ENCODE measurements at regions not wholly inside any gene's neighbourhood (a gene's known extent, or its start where the extent isn't known, plus 50 kb on each side); places are given as distances from the start of the nearest gene placed in this dataset.

DNA sequence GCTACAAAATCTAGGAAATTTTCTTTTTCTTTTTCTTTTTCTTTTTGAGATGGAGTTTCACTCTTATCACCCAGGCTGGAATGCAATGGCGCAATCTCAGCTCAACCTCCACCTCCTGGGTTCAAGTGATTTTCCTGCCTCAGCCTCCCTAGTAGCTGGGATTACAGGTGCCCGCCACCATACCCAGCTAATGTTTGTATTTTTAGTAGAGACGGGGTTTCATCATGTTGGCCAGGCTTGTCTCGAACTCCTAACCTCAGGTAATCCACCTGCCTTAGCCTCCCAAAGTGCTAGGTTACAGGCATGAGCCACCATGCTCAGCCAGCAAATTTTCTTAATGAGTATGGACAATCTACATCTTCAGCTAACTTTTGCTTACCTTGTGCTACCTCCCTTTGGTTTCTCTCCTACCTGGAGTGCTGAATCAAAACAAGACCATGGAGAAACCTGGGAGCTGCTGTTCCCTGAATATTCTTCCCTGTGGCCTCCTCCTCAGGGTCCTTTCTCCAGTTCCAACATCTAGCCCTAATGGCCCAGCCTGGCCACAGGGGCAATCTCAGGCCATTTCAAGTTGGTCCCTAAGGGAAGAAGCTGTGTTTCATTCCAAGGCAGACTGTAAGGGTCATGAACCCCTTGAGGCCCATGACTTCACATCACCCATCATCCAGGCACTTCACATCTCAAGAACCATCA is 74.6 kb upstream of the EGLN3 start:
- no peaks in the 10 kb centered on the region for H3K36me3 ChIP-seq (ENCODE audit: insufficient read depth, low read length)
- no peak overlapping the region for H3K9ac ChIP-seq (ENCODE audit: low read length)
- no peaks in the 10 kb centered on the region for H4K20me1 ChIP-seq (ENCODE audit: insufficient read depth)
- H3F3A ChIP-seq (ENCODE audit: insufficient read depth, low read length, poor library complexity, severe bottlenecking) = no peaks in the 10 kb centered on the region
- no peak overlapping the region for H2AFZ ChIP-seq (ENCODE audit: low read depth, low read length)
- H3K9me3 ChIP-seq (ENCODE audit: low read length) = no peaks in the 10 kb centered on the region
- no peaks in the 10 kb centered on the region for H3K27me3 ChIP-seq (ENCODE audit: insufficient read depth, low read depth, low read length)
- no peak overlapping the region for H3K4me3 ChIP-seq (ENCODE audit: low read length)
- H3K4me2 ChIP-seq (ENCODE audit: low read length) = no peak overlapping the region
- TF ChIP-seq POLR2AphosphoS5 (IDR thresholded peaks at IDR 0.05) (no peak), EZH2 (IDR thresholded peaks at IDR 0.05; ENCODE audit: borderline replicate concordance, insufficient read depth, low read length, poor library complexity, severe bottlenecking) (no peak), MXI1 (conservative IDR thresholded peaks at IDR 0.05; ENCODE audit: poor library complexity, severe bottlenecking) (no peak), TAF1 (IDR thresholded peaks at IDR 0.05; ENCODE audit: low read depth) (no peak), RAD21 (conservative IDR thresholded peaks at IDR 0.05) (no peak)
- TF ChIP-seq, protein P1, sequence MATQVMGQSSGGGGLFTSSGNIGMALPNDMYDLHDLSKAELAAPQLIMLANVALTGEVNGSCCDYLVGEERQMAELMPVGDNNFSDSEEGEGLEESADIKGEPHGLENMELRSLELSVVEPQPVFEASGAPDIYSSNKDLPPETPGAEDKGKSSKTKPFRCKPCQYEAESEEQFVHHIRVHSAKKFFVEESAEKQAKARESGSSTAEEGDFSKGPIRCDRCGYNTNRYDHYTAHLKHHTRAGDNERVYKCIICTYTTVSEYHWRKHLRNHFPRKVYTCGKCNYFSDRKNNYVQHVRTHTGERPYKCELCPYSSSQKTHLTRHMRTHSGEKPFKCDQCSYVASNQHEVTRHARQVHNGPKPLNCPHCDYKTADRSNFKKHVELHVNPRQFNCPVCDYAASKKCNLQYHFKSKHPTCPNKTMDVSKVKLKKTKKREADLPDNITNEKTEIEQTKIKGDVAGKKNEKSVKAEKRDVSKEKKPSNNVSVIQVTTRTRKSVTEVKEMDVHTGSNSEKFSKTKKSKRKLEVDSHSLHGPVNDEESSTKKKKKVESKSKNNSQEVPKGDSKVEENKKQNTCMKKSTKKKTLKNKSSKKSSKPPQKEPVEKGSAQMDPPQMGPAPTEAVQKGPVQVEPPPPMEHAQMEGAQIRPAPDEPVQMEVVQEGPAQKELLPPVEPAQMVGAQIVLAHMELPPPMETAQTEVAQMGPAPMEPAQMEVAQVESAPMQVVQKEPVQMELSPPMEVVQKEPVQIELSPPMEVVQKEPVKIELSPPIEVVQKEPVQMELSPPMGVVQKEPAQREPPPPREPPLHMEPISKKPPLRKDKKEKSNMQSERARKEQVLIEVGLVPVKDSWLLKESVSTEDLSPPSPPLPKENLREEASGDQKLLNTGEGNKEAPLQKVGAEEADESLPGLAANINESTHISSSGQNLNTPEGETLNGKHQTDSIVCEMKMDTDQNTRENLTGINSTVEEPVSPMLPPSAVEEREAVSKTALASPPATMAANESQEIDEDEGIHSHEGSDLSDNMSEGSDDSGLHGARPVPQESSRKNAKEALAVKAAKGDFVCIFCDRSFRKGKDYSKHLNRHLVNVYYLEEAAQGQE (IDR thresholded peaks at IDR 0.05; ENCODE audit: borderline replicate concordance) = no peak
- TF ChIP-seq, protein P2, sequence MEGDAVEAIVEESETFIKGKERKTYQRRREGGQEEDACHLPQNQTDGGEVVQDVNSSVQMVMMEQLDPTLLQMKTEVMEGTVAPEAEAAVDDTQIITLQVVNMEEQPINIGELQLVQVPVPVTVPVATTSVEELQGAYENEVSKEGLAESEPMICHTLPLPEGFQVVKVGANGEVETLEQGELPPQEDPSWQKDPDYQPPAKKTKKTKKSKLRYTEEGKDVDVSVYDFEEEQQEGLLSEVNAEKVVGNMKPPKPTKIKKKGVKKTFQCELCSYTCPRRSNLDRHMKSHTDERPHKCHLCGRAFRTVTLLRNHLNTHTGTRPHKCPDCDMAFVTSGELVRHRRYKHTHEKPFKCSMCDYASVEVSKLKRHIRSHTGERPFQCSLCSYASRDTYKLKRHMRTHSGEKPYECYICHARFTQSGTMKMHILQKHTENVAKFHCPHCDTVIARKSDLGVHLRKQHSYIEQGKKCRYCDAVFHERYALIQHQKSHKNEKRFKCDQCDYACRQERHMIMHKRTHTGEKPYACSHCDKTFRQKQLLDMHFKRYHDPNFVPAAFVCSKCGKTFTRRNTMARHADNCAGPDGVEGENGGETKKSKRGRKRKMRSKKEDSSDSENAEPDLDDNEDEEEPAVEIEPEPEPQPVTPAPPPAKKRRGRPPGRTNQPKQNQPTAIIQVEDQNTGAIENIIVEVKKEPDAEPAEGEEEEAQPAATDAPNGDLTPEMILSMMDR (IDR thresholded peaks at IDR 0.05; ENCODE audit: poor library complexity, severe bottlenecking) = no peak
- H3K79me2 ChIP-seq (replicated peaks; ENCODE audit: insufficient read depth, low read length) = no peaks in the 10 kb centered on the region
- H3K27ac ChIP-seq (ENCODE audit: low read length) = no peak overlapping the region
- H3K9me2 ChIP-seq (ENCODE audit: insufficient read depth, low read length) = no peaks in the 10 kb centered on the region

GRCh38 chr14:34024768-34025144 is 73.9 kb upstream of the EGLN3 start:
- Histone ChIP-seq H3K36me3 (ENCODE audit: insufficient read depth, low read length) (no peaks in the 10 kb centered on the region), H3K27me3 (ENCODE audit: insufficient read depth, low read depth, low read length) (no peaks in the 10 kb centered on the region), H4K20me1 (ENCODE audit: insufficient read depth) (no peaks in the 10 kb centered on the region), H3K79me2 (replicated peaks; ENCODE audit: insufficient read depth, low read length) (no peaks in the 10 kb centered on the region), H3K4me2 (ENCODE audit: low read length) (no peak overlapping the region), H2AFZ (ENCODE audit: low read depth, low read length) (no peak overlapping the region), H3F3A (ENCODE audit: insufficient read depth, low read length, poor library complexity, severe bottlenecking) (no peaks in the 10 kb centered on the region), H3K27ac (ENCODE audit: low read length) (no peak overlapping the region), H3K9me3 (ENCODE audit: low read length) (no peaks in the 10 kb centered on the region), H3K4me3 (ENCODE audit: low read length) (no peak overlapping the region), H3K9me2 (ENCODE audit: insufficient read depth, low read length) (no peaks in the 10 kb centered on the region), H3K9ac (ENCODE audit: low read length) (no peak overlapping the region)
- no peak for TF ChIP-seq SMC3 (conservative IDR thresholded peaks at IDR 0.05; ENCODE audit: poor library complexity)
